B cell (primary cell): ENCODE measurements at regions not wholly inside any gene's neighbourhood (a gene's known extent, or its start where the extent isn't known, plus 50 kb on each side); places are given as distances from the start of the nearest gene placed in this dataset.

Source experiments
- EZH2 ChIP-seq: IDR thresholded peaks from 2 replicates; pipeline ENCODE4 v1.6.1; 2012; ENCODE audit warnings: borderline replicate concordance, low read depth, mild to moderate bottlenecking, moderate library complexity, low read length; ENCODE audit not compliant: insufficient read depth, poor library complexity, severe bottlenecking
- TF ChIP-seq, protein P1 (sequence below): fragments of 200-600 bp; IDR thresholded peaks from one replicate; pipeline ENCODE4 v1.8.0; 2022; ENCODE audit warnings: antibody characterized with exemption, mild to moderate bottlenecking

DNA sequence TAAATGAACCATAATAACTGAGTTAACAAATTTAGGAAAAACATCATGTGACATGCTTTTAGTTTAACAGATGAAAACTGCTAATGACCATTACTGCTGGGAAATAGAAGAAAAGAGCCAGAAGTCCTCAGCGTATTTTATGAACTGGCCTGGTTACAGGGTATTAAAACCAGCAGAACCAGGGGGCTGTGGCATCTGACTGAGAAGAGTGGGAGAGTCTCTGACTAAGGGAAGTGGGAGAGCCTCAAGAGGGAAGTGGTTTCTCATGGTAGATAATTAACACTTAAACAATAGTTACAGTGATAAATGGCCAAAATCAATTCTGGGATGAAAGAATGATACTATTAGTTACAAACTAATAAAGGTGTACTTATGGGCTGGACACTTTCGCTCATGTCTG lies 79.8 kb downstream of the RBMY1D start:
- TF ChIP-seq EZH2, result no peak
- TF ChIP-seq, protein P1, sequence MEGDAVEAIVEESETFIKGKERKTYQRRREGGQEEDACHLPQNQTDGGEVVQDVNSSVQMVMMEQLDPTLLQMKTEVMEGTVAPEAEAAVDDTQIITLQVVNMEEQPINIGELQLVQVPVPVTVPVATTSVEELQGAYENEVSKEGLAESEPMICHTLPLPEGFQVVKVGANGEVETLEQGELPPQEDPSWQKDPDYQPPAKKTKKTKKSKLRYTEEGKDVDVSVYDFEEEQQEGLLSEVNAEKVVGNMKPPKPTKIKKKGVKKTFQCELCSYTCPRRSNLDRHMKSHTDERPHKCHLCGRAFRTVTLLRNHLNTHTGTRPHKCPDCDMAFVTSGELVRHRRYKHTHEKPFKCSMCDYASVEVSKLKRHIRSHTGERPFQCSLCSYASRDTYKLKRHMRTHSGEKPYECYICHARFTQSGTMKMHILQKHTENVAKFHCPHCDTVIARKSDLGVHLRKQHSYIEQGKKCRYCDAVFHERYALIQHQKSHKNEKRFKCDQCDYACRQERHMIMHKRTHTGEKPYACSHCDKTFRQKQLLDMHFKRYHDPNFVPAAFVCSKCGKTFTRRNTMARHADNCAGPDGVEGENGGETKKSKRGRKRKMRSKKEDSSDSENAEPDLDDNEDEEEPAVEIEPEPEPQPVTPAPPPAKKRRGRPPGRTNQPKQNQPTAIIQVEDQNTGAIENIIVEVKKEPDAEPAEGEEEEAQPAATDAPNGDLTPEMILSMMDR, result no peak
